ENCODE measurements at regions not wholly inside any gene's neighbourhood (a gene's known extent, or its start where the extent isn't known, plus 50 kb on each side); places are given as distances from the start of the nearest gene placed in this dataset.

GRCh38 chr1:201716742-201717135 lies 112.2 kb upstream of the IPO9 start:
- Mint-ChIP-seq H3K4me3 (no peak overlapping the region), H3K9me3 (no peaks in the 10 kb centered on the region), H3K27me3 (ENCODE audit: low read depth) (no peaks in the 10 kb centered on the region), H3K27ac (no peak overlapping the region), H3K36me3 (ENCODE audit: low read depth) (no peaks in the 10 kb centered on the region), H3K4me1 (ENCODE audit: low read depth) (no peaks in the 10 kb centered on the region)

DNA sequence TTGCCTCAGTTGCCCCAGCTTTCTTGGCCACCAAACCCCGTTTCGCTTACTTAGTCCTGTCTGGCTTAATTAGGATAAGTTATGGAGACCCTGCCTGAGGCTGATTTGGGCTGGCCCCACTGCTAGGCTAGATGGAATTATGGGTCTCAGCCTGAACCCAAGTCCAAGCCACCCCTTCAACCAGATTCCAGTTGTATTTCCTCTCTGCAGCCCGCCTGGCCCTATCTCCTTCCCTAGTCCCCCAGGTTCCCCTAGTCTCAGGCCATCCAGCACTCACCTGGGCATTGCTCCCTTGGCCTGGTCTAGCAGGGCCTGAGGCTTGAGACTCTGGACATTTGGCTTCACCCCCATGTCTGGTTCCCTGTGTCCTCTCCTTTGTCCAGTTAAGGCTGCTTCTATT lies 111.7 kb upstream of the IPO9 start:
- no peaks in the 10 kb centered on the region for H3K4me1 Mint-ChIP-seq (ENCODE audit: low read depth)
- H3K36me3 Mint-ChIP-seq (ENCODE audit: low read depth): no peaks in the 10 kb centered on the region
- no peak overlapping the region for H3K27ac Mint-ChIP-seq
- H3K4me3 Mint-ChIP-seq: no peak overlapping the region
- H3K27me3 Mint-ChIP-seq (ENCODE audit: low read depth): no peaks in the 10 kb centered on the region
- no peaks in the 10 kb centered on the region for H3K9me3 Mint-ChIP-seq

DNA sequence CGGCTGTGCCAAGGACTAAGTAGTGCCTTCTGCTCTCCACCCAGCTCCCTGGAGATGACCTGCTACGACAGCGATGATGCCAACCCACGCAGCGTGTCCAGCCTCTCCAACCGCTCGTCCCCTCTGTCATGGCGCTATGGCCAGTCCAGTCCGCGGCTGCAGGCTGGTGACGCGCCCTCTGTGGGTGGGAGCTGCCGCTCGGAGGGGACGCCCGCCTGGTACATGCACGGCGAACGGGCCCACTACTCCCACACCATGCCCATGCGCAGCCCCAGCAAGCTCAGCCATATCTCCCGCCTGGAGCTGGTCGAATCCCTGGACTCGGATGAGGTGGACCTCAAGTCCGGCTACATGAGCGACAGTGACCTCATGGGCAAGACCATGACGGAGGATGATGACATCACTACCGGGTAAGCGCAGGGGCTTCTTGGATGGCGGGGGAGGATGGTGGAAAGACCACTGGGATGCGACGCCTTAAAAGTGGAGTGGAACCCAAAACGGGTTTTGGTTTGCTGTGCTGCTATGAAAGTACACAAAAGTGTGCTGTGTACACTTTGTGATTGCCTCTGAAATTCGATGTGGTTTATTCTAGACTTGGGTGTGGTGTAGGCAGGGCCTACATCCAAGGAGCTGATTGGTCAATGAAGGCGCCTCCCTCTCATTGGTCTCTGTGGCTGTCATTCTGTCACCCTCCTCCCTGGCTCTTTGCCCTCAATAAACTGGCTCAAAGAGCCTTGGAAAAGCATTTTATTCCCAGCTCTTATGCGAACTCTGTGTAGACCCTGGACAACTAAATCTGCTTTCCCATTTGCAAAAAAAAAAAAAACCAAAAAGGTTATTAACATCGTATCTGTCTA lies 110.4 kb upstream of the IPO9 start:
- Mint-ChIP-seq H3K9me3 (no peaks in the 10 kb centered on the region), H3K36me3 (ENCODE audit: low read depth) (no peaks in the 10 kb centered on the region), H3K27me3 (ENCODE audit: low read depth) (no peaks in the 10 kb centered on the region), H3K4me3 (no peak overlapping the region), H3K4me1 (ENCODE audit: low read depth) (no peaks in the 10 kb centered on the region), H3K27ac (no peak overlapping the region)

GRCh38 chr1:201719812-201720521 lies 109.0 kb upstream of the IPO9 start:
- Mint-ChIP-seq H3K27me3 (ENCODE audit: low read depth) (no peaks in the 10 kb centered on the region), H3K27ac (no peak overlapping the region), H3K4me1 (ENCODE audit: low read depth) (no peaks in the 10 kb centered on the region), H3K4me3 (no peak overlapping the region), H3K9me3 (no peaks in the 10 kb centered on the region), H3K36me3 (ENCODE audit: low read depth) (no peaks in the 10 kb centered on the region)

DNA sequence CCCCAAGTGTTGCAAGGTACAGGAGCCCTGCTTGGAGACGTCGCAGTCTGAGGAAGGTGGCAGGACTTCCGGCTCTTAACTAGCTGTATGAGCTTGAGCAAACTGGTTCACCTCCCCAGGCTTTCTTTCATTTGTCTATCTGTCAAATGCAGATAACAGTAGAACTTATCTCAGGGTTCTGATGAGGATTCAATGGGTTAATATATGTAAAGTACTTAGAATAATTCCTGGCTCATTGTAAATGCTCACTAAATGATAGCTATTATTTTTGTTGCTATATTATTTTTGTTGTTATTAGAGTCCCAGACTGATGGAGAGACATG lies 108.5 kb upstream of the IPO9 start:
- Mint-ChIP-seq H3K4me3 (no peak overlapping the region), H3K36me3 (ENCODE audit: low read depth) (no peaks in the 10 kb centered on the region)

GRCh38 chr1:201721082-201722049 lies 107.6 kb upstream of the IPO9 start:
- Mint-ChIP-seq H3K9me3 (no peaks in the 10 kb centered on the region), H3K36me3 (ENCODE audit: low read depth) (no peaks in the 10 kb centered on the region)

More for the DNA sequence above, 108.5 kb upstream of the IPO9 start:
- Mint-ChIP-seq H3K27ac (no peak overlapping the region), H3K4me1 (ENCODE audit: low read depth) (no peaks in the 10 kb centered on the region), H3K9me3 (no peaks in the 10 kb centered on the region), H3K27me3 (ENCODE audit: low read depth) (no peaks in the 10 kb centered on the region)

DNA sequence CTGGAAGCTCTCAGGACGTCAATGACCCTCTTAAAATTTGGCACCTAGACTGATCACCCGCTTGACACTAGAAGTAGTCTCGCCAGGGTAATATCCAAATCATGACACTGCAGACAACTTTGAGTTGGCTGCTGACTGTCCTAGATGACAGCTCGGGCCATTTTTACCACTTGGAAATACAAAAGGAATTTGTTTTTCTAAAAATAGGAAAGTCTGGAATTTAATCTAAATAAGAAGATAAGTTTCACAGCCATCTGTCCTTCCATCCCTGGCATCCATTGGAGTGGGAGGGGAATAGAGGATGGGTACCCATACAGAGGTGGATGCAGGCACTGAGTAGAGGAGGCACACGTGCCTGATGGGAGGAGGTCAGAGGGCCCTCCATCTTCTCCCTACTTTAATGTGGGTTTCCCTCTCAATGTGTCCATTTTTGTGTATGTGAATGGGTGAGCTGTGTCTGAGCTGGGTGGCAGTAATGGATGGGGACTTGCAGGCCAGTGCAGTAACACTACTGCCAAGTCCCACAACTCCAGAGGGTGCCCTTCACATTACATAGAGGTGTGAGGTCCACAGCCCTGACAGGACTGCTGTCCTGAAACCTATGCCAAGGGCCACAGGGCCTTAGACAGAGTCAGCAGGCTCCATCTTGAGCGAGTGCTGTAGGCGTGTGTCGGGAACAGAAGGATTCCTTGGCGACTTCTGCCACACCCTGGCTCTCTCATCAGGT lies 104.8 kb upstream of the IPO9 start:
- H3K36me3 Mint-ChIP-seq (ENCODE audit: low read depth): no peaks in the 10 kb centered on the region
- no peak overlapping the region for H3K4me3 Mint-ChIP-seq
- no peak overlapping the region for H3K27ac Mint-ChIP-seq
- no peaks in the 10 kb centered on the region for H3K4me1 Mint-ChIP-seq (ENCODE audit: low read depth)
- H3K27me3 Mint-ChIP-seq (ENCODE audit: low read depth): peaks cover 5% of the 10 kb centered on the region
- no peaks in the 10 kb centered on the region for H3K9me3 Mint-ChIP-seq

More at GRCh38 chr1:201721082-201722049, 107.6 kb upstream of the IPO9 start:
- Mint-ChIP-seq H3K27me3 (ENCODE audit: low read depth) (no peaks in the 10 kb centered on the region), H3K4me3 (no peak overlapping the region), H3K4me1 (ENCODE audit: low read depth) (no peaks in the 10 kb centered on the region), H3K27ac (no peak overlapping the region)

- H3K27ac Mint-ChIP-seq: no peak overlapping the region
- H3K4me1 Mint-ChIP-seq (ENCODE audit: low read depth): no peaks in the 10 kb centered on the region
- H3K27me3 Mint-ChIP-seq (ENCODE audit: low read depth): peaks cover 5% of the 10 kb centered on the region
- H3K4me3 Mint-ChIP-seq: no peak overlapping the region
- H3K36me3 Mint-ChIP-seq (ENCODE audit: low read depth): no peaks in the 10 kb centered on the region
- H3K9me3 Mint-ChIP-seq: no peaks in the 10 kb centered on the region
Observed at GRCh38 chr1:201724766-201725118, 104.2 kb upstream of the IPO9 start.

DNA sequence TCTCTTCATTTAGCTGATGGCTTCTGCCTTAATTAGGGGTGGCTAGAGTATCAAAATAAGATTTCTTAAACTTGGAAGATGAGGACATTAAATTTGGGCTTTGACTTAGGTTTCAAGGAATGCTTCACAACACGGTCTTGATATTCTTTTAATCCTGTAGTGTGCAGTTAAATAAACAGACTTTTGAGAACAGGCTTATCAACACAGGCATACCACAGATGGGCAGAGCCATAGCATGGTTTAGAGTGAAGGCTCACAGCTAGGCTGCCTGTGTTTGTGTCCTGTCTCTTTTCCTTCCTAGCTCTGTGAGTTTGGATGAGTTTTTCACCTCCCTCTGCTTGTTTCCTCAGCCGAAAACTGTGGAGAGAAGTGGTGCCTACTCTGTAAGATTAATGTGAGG lies 102.3 kb upstream of the IPO9 start:
- Mint-ChIP-seq H3K36me3 (ENCODE audit: low read depth) (no peaks in the 10 kb centered on the region), H3K4me1 (ENCODE audit: low read depth) (no peaks in the 10 kb centered on the region), H3K4me3 (no peak overlapping the region), H3K9me3 (no peaks in the 10 kb centered on the region), H3K27me3 (ENCODE audit: low read depth) (peaks cover 5% of the 10 kb centered on the region), H3K27ac (no peak overlapping the region)

DNA sequence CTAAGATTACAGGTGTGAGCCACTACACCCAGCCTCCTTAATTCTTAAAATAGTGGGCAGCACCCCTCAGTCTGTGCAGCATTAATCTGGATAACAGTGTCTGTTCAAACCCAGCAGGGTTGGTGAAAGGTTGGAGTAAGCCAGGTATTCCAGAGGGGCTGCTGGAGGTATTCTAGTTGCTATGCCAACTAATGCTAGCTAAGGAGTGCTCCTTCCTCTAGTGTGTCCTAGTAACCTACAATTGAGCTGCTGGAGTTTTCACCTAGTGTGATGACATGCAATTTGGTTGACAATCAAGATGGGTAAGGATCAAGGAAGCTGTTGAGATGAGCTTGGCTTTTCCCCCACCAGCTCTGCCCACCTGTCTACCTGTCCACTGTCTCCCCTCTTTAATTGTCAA lies 100.2 kb upstream of the IPO9 start:
- Mint-ChIP-seq H3K9me3 (no peaks in the 10 kb centered on the region), H3K36me3 (ENCODE audit: low read depth) (no peaks in the 10 kb centered on the region), H3K27ac (no peak overlapping the region), H3K4me1 (ENCODE audit: low read depth) (no peaks in the 10 kb centered on the region), H3K4me3 (no peak overlapping the region), H3K27me3 (ENCODE audit: low read depth) (peaks cover 5% of the 10 kb centered on the region)

DNA sequence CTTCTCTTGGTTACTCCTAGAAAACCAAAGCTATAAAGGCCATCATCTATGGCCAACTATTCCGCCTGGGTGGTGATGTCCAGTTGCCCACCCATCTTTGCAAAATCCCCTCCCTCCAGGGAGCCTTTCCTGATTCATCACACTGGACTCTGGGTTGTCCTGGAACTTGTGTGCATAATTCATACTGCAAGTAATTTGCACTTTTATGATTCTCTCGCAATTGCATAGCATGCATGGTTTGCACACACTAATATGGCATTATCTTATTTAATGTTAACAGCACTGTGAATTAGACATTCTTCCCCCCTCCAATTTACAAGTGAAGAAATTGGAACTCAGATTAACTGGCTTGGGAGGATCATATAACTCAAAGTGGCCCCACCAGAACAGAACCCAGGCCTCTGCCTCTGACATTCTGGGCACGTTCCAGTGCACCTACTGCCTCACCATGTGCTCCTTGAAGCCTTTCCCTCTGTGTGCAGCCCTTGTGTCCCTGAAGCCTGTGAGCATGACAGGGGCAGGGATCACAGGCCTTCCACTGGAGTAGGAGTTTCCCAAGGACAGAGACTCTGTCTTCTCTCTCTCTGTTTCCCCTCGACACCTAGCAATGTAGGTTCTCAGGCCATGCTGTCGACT lies 98.9 kb upstream of the IPO9 start:
- Mint-ChIP-seq H3K9me3 (no peaks in the 10 kb centered on the region), H3K27me3 (ENCODE audit: low read depth) (peaks cover 5% of the 10 kb centered on the region), H3K27ac (no peak overlapping the region), H3K4me1 (ENCODE audit: low read depth) (no peaks in the 10 kb centered on the region), H3K36me3 (ENCODE audit: low read depth) (no peaks in the 10 kb centered on the region), H3K4me3 (no peak overlapping the region)

- Mint-ChIP-seq H3K36me3 (ENCODE audit: low read depth) (no peaks in the 10 kb centered on the region), H3K27ac (no peak overlapping the region), H3K4me3 (no peak overlapping the region), H3K27me3 (ENCODE audit: low read depth) (peaks cover 5% of the 10 kb centered on the region), H3K9me3 (no peaks in the 10 kb centered on the region), H3K4me1 (ENCODE audit: low read depth) (no peaks in the 10 kb centered on the region)
Observed at GRCh38 chr1:201730611-201731010, 98.3 kb upstream of the IPO9 start.

- Mint-ChIP-seq H3K4me1 (ENCODE audit: low read depth) (no peaks in the 10 kb centered on the region), H3K4me3 (no peak overlapping the region), H3K27me3 (ENCODE audit: low read depth) (peaks cover 7% of the 10 kb centered on the region), H3K27ac (no peak overlapping the region), H3K9me3 (no peaks in the 10 kb centered on the region), H3K36me3 (ENCODE audit: low read depth) (no peaks in the 10 kb centered on the region)
Observed at GRCh38 chr1:201731142-201731541, 97.8 kb upstream of the IPO9 start.

GRCh38 chr1:201731592-201731991 lies 97.4 kb upstream of the IPO9 start:
- no peaks in the 10 kb centered on the region for H3K9me3 Mint-ChIP-seq
- peaks cover 11% of the 10 kb centered on the region for H3K27me3 Mint-ChIP-seq (ENCODE audit: low read depth)
- no peaks in the 10 kb centered on the region for H3K4me1 Mint-ChIP-seq (ENCODE audit: low read depth)
- no peaks in the 10 kb centered on the region for H3K36me3 Mint-ChIP-seq (ENCODE audit: low read depth)
- H3K27ac Mint-ChIP-seq: no peak overlapping the region
- no peak overlapping the region for H3K4me3 Mint-ChIP-seq
